GM23248 (cell line): ENCODE measurements at regions not wholly inside any gene's neighbourhood (a gene's known extent, or its start where the extent isn't known, plus 50 kb on each side); places are given as distances from the start of the nearest gene placed in this dataset.

ENCODE experiments used
- EZH2 ChIP-seq: fragments of 200-600 bp; sonication (generic); IDR thresholded peaks from 2 replicates; pipeline ENCODE4 v1.6.1; 2018; ENCODE audit warnings: antibody characterized with exemption, mild to moderate bottlenecking; ENCODE audit not compliant: insufficient read depth, poor library complexity, severe bottlenecking
- EZH2phosphoT487 ChIP-seq: fragments of 200-600 bp; sonication (generic); IDR thresholded peaks from 2 replicates; pipeline ENCODE4 v1.6.1; 2018; ENCODE audit warnings: antibody characterized with exemption, moderate library complexity, mild to moderate bottlenecking, low read depth; ENCODE audit not compliant: insufficient read depth

DNA sequence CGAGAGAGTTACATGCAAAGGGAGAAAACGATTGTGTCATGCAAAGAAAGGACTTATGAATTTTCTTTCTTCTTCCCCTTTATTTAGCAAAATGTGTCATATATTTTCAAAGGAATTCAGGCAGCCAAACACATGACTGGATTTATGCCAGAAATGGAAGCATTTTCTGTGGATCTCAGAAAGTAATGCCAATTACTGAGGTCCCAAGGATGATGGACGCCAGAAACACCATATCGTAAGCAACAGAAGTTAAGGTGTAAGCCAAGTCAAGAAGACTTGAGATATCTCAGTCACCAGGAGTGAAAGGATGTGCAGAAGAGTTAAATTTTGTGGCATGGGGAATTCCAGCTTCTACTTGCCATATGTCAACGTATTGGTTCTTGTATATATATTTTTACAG lies 255.1 kb downstream of the GBA3 start:
- TF ChIP-seq EZH2phosphoT487 (no peak), EZH2 (no peak)
